ENCODE measurements at regions not wholly inside any gene's neighbourhood (a gene's known extent, or its start where the extent isn't known, plus 50 kb on each side); places are given as distances from the start of the nearest gene placed in this dataset.

GRCh38 chr2:6744038-6744437 lies 121.7 kb downstream of the CMPK2 start:
- no peak for DNase-seq (ENCODE audit: low read depth)

- DNase-seq (ENCODE audit: low read depth): no peak
Observed at GRCh38 chr2:6747433-6747832, 118.3 kb downstream of the CMPK2 start.

- DNase-seq (ENCODE audit: low read depth): no peak
Observed at GRCh38 chr2:6748406-6749067, 117.2 kb downstream of the CMPK2 start.

GRCh38 chr2:6749962-6750361 lies 115.7 kb downstream of the CMPK2 start:
- DNase-seq (ENCODE audit: low read depth): no peak

- no peak for DNase-seq (ENCODE audit: low read depth)
Observed at GRCh38 chr2:6750411-6751158, 115.1 kb downstream of the CMPK2 start.

- no peak for DNase-seq (ENCODE audit: low read depth)
Observed at GRCh38 chr2:6754419-6754818, 111.3 kb downstream of the CMPK2 start.

GRCh38 chr2:6755456-6755855 lies 110.3 kb downstream of the CMPK2 start:
- DNase-seq (ENCODE audit: low read depth): no peak

GRCh38 chr2:6757215-6757614 lies 108.5 kb downstream of the CMPK2 start:
- DNase-seq (ENCODE audit: low read depth): no peak

- no peak for DNase-seq (ENCODE audit: low read depth)
Observed at GRCh38 chr2:6759689-6760088, 106.0 kb downstream of the CMPK2 start.

- no peak for DNase-seq (ENCODE audit: low read depth)
Observed at GRCh38 chr2:6760132-6760531, 105.6 kb downstream of the CMPK2 start.

- DNase-seq (ENCODE audit: low read depth): no peak
Observed at GRCh38 chr2:6764968-6765723, 100.6 kb downstream of the CMPK2 start.

- no peak for DNase-seq (ENCODE audit: low read depth)
Observed at GRCh38 chr2:6769346-6769745, 96.4 kb downstream of the CMPK2 start.

- DNase-seq (ENCODE audit: low read depth): no peak
Observed at GRCh38 chr2:6770006-6770405, 95.7 kb downstream of the CMPK2 start.

GRCh38 chr2:6771634-6772611 lies 93.8 kb downstream of the CMPK2 start:
- DNase-seq (ENCODE audit: low read depth): no peak

- DNase-seq (ENCODE audit: low read depth): peak; percentile 11
Observed at GRCh38 chr2:6773007-6773693, 92.6 kb downstream of the CMPK2 start.

GRCh38 chr2:6773694-6774044 lies 92.0 kb downstream of the CMPK2 start:
- no peak for DNase-seq (ENCODE audit: low read depth)

- no peak for DNase-seq (ENCODE audit: low read depth)
Observed at GRCh38 chr2:6776125-6776524, 89.6 kb downstream of the CMPK2 start.

- DNase-seq (ENCODE audit: low read depth): no peak
Observed at GRCh38 chr2:6777626-6778025, 88.1 kb downstream of the CMPK2 start.

GRCh38 chr2:6780765-6781274 lies 84.9 kb downstream of the CMPK2 start:
- DNase-seq (ENCODE audit: low read depth): no peak

- DNase-seq (ENCODE audit: low read depth): no peak
Observed at GRCh38 chr2:6782517-6783237, 83.0 kb downstream of the CMPK2 start.
